ENCODE measurements at regions not wholly inside any gene's neighbourhood (a gene's known extent, or its start where the extent isn't known, plus 50 kb on each side); places are given as distances from the start of the nearest gene placed in this dataset.
"Not testable (repeated sequence)": the region's sequence is repeated elsewhere in the genome, so short reads cannot be mapped to it uniquely, and the experiment has no call there.

DNA sequence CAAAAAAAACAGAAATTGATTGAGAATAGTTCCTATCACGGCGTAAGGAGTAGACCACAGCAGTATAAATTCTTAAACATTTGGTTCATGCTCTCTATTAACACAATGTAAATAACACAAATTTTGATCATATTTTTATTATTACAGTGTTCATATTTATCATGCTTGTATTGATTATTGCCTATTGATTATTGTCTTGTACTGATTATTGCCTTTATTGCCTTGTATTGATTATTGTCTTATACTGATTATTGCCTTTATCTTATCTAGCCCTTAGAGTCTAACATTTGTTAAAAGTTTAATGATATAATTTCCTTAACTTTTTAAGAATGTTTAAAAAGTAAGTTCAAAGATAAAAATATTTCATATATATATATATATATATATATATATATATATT is 460.7 kb downstream of the KCNT2 start:
- Histone ChIP-seq H3K9me3 (no peaks in the 10 kb centered on the region), H3K27ac (no peak overlapping the region), H3K4me1 (no peaks in the 10 kb centered on the region), H3K36me3 (no peaks in the 10 kb centered on the region), H3K27me3 (no peaks in the 10 kb centered on the region), H3K4me3 (no peak overlapping the region)
- TF ChIP-seq, protein P1, sequence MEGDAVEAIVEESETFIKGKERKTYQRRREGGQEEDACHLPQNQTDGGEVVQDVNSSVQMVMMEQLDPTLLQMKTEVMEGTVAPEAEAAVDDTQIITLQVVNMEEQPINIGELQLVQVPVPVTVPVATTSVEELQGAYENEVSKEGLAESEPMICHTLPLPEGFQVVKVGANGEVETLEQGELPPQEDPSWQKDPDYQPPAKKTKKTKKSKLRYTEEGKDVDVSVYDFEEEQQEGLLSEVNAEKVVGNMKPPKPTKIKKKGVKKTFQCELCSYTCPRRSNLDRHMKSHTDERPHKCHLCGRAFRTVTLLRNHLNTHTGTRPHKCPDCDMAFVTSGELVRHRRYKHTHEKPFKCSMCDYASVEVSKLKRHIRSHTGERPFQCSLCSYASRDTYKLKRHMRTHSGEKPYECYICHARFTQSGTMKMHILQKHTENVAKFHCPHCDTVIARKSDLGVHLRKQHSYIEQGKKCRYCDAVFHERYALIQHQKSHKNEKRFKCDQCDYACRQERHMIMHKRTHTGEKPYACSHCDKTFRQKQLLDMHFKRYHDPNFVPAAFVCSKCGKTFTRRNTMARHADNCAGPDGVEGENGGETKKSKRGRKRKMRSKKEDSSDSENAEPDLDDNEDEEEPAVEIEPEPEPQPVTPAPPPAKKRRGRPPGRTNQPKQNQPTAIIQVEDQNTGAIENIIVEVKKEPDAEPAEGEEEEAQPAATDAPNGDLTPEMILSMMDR (IDR thresholded peaks at IDR 0.05), result no peak
- ATAC-seq (no peak), DNase-seq (no peak)
- intact Hi-C loops (cut with DNase I), result loop anchor here in 1 of 2 donors (10.0 kb wide), 1 partner anchor 157 kb away; no protein-coding TSS in a partner anchor

DNA sequence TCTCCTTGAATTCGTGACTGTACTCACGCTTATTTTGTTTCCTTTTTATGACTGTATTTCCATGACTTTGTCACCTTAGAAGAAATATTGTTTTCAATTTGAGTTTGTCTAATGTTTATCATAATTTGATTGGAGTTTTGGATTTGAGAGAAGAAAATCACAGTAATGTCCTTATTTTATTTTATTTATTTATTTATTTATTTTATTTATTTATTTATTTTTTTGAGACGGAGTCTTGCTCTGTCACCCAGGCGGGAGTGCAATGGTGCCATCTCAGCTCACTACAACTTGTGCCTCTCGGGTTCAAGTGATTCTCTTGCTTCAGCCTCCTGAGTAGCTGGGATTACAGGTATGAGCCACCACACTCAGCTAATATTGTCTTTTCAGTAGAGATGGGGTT is 463.1 kb downstream of the KCNT2 start:
- not testable (repeated sequence) for H3K27me3 ChIP-seq, H3K36me3 ChIP-seq, H3K27ac ChIP-seq, H3K9me3 ChIP-seq, ATAC-seq, H3K4me3 ChIP-seq, H3K4me1 ChIP-seq, DNase-seq
- intact Hi-C loops (cut with DNase I), result loop anchor here in 1 of 2 donors (10.0 kb wide), 1 partner anchor 160 kb away; no protein-coding TSS in a partner anchor

DNA sequence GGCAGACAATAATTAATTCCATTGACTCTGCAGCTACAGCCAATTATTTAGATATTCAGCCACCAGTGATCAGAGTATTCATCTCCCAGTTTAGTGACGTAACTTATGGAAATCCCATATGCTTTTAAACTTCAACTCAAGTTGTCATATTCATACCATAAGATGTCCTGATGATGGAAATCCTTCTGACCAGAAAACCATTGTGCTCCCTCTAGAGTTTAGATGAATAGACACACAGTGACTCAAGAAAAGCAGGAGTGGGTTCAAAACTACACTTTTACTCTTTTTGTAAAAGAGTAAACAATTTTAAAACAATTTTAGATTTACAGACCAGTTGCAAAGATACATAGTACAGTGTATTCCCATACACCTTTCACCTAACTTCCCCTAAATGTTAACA is 463.7 kb downstream of the KCNT2 start:
- ATAC-seq (no peak), DNase-seq (no peak)
- H3K9me3 ChIP-seq, result no peaks in the 10 kb centered on the region
- H3K4me3 ChIP-seq, result no peak overlapping the region
- H3K36me3 ChIP-seq, result no peaks in the 10 kb centered on the region
- intact Hi-C loops (cut with DNase I), result loop anchor here in 1 of 2 donors (10.0 kb wide), 1 partner anchor 160 kb away; no protein-coding TSS in a partner anchor
- TF ChIP-seq, protein P1 (IDR thresholded peaks at IDR 0.05), result no peak
- H3K27ac ChIP-seq, result no peak overlapping the region
- no peaks in the 10 kb centered on the region for H3K27me3 ChIP-seq
- H3K4me1 ChIP-seq, result no peaks in the 10 kb centered on the region

DNA sequence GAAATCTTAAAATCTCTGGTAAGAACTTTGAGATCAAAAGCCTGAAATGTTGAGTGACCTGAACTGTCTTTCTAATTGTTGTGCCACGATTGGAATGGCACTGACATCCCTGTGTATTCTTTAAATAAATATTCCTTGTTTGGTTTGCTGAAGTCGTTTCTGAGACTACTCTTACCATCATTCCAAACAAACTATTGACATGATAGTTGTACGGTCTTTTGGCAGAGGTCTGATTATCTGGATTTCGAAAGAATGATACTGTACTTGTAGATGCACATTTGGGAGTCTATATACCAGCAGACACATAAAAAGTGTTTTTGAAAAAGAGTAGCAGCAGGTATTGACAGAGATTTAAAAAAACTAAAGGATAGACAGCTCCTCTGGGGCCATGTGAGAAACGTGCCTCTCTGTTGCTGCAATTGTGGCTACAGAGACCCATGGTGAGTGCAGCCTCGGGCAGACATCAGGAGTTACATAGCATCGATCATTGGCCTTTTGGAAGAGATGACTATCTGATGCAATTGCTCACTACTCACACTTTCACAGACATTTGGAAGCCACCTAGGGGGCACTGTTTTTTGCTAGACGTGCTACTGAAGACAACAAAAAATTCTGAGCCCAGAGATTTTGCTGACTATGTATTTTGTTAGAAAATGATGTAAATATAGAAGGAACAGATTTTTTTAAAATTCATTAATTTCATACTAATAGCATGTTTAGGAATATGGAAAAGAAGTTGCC is 464.5 kb downstream of the KCNT2 start:
- ATAC-seq, result no peak
- no peak overlapping the region for H3K27ac ChIP-seq
- H3K27me3 ChIP-seq, result no peaks in the 10 kb centered on the region
- H3K4me1 ChIP-seq, result no peaks in the 10 kb centered on the region
- no peak for DNase-seq
- intact Hi-C loops (cut with DNase I), result loop anchor here in 1 of 2 donors (10.0 kb wide), 1 partner anchor 161 kb away; no protein-coding TSS in a partner anchor
- no peaks in the 10 kb centered on the region for H3K9me3 ChIP-seq
- H3K36me3 ChIP-seq, result no peaks in the 10 kb centered on the region
- H3K4me3 ChIP-seq, result no peak overlapping the region
- TF ChIP-seq, protein P1 (IDR thresholded peaks at IDR 0.05), result no peak

DNA sequence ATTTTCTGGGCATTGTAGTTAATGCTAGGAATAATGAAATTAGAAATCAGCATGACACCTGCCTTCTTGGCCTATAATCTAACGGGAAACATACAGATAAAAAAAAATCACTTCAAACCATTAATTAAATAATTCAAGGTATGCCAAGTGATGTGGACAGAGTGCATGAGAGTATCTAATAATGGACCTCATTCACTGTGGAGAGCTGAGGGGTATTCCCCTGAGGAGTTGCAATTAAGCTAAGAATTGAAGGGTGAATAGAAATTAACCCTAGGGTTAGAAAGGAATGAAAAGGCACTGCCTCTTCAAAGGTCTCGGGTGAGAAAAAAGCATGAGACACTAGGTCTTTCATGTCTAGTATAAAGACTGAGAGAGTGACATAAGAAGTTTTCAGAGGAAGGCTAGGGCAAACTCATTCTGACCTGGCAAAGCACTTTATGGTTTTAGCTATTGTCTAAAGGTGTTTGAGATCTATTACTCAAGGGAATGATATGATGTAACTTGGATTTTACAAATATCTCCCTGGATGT is 466.1 kb downstream of the KCNT2 start:
- intact Hi-C loops (cut with DNase I), result loop anchor here in 1 of 2 donors (10.0 kb wide), 1 partner anchor 163 kb away; no protein-coding TSS in a partner anchor
- TF ChIP-seq, protein P1 (IDR thresholded peaks at IDR 0.05), result no peak
- H3K36me3 ChIP-seq, result no peaks in the 10 kb centered on the region
- H3K27me3 ChIP-seq, result no peaks in the 10 kb centered on the region
- no peaks in the 10 kb centered on the region for H3K9me3 ChIP-seq
- ATAC-seq (no peak), DNase-seq (no peak)
- H3K4me3 ChIP-seq, result no peak overlapping the region
- H3K4me1 ChIP-seq, result no peaks in the 10 kb centered on the region
- H3K27ac ChIP-seq, result no peak overlapping the region

All from left lung (tissue), 4 donors.